ENCODE measurements at regions not wholly inside any gene's neighbourhood (a gene's known extent, or its start where the extent isn't known, plus 50 kb on each side); places are given as distances from the start of the nearest gene placed in this dataset.
A peak's percentile ranks its signal among the peaks of the same experiment; 100 is the strongest.

GRCh38 chr12:72872238-72872887 is 600.2 kb downstream of the TRHDE start:
- TF ChIP-seq RAD21 (IDR thresholded peaks at IDR 0.05; ENCODE audit: low read depth) (no peak), TAF1 (IDR thresholded peaks at IDR 0.05; ENCODE audit: low read depth) (no peak), REST (IDR thresholded peaks at IDR 0.05; ENCODE audit: low read depth) (no peak), CREB1 (IDR thresholded peaks at IDR 0.05; ENCODE audit: low read depth) (no peak), EGR1 (IDR thresholded peaks at IDR 0.05) (no peak), CEBPB (IDR thresholded peaks at IDR 0.05) (no peak), MAX (IDR thresholded peaks at IDR 0.05) (no peak), NFIC (IDR thresholded peaks at IDR 0.05) (peak; percentile 65; the same call in 1 of the 2 replicates), TCF12 (IDR thresholded peaks at IDR 0.05; ENCODE audit: low read depth) (0 out of 2 replicates have a peak, but pooled peaks have one; percentile 18), FOXM1 (IDR thresholded peaks at IDR 0.05; ENCODE audit: borderline replicate concordance, low read depth) (no peak), USF1 (IDR thresholded peaks at IDR 0.05) (no peak), ZBTB7A (IDR thresholded peaks at IDR 0.05; ENCODE audit: low read depth) (no peak), TEAD4 (IDR thresholded peaks at IDR 0.05) (no peak), YY1 (IDR thresholded peaks at IDR 0.05; ENCODE audit: low read depth) (no peak)

GRCh38 chr12:72872996-72873395 is 600.8 kb downstream of the TRHDE start:
- TF ChIP-seq TEAD4 (IDR thresholded peaks at IDR 0.05) (no peak), TCF12 (IDR thresholded peaks at IDR 0.05; ENCODE audit: low read depth) (no peak), YY1 (IDR thresholded peaks at IDR 0.05; ENCODE audit: low read depth) (no peak), ZBTB7A (IDR thresholded peaks at IDR 0.05; ENCODE audit: low read depth) (no peak), NFIC (IDR thresholded peaks at IDR 0.05) (no peak)

GRCh38 chr12:72876092-72876491 is 603.9 kb downstream of the TRHDE start:
- TF ChIP-seq YY1 (IDR thresholded peaks at IDR 0.05; ENCODE audit: low read depth) (no peak), TCF12 (IDR thresholded peaks at IDR 0.05; ENCODE audit: low read depth) (no peak), RAD21 (IDR thresholded peaks at IDR 0.05; ENCODE audit: low read depth) (no peak), CEBPB (IDR thresholded peaks at IDR 0.05) (no peak), CREB1 (IDR thresholded peaks at IDR 0.05; ENCODE audit: low read depth) (no peak), EGR1 (IDR thresholded peaks at IDR 0.05) (no peak), REST (IDR thresholded peaks at IDR 0.05; ENCODE audit: low read depth) (no peak), NFIC (IDR thresholded peaks at IDR 0.05) (no peak), USF1 (IDR thresholded peaks at IDR 0.05) (no peak), TEAD4 (IDR thresholded peaks at IDR 0.05) (no peak), TAF1 (IDR thresholded peaks at IDR 0.05; ENCODE audit: low read depth) (no peak), EP300 (IDR thresholded peaks at IDR 0.05; ENCODE audit: borderline replicate concordance) (no peak)

- TF ChIP-seq TCF12 (IDR thresholded peaks at IDR 0.05; ENCODE audit: low read depth) (no peak), YY1 (IDR thresholded peaks at IDR 0.05; ENCODE audit: low read depth) (no peak), CEBPB (IDR thresholded peaks at IDR 0.05) (no peak), CREB1 (IDR thresholded peaks at IDR 0.05; ENCODE audit: low read depth) (no peak), EP300 (IDR thresholded peaks at IDR 0.05; ENCODE audit: borderline replicate concordance) (no peak)
These were observed 616.5 kb downstream of the TRHDE start for GRCh38 chr12:72888693-72889092.

- TF ChIP-seq CREB1 (IDR thresholded peaks at IDR 0.05; ENCODE audit: low read depth) (no peak), USF1 (IDR thresholded peaks at IDR 0.05) (no peak), ZBTB7A (IDR thresholded peaks at IDR 0.05; ENCODE audit: low read depth) (no peak), EP300 (IDR thresholded peaks at IDR 0.05; ENCODE audit: borderline replicate concordance) (no peak), EGR1 (IDR thresholded peaks at IDR 0.05) (no peak), NFIC (IDR thresholded peaks at IDR 0.05) (no peak), TAF1 (IDR thresholded peaks at IDR 0.05; ENCODE audit: low read depth) (no peak), MAX (IDR thresholded peaks at IDR 0.05) (no peak), CEBPB (IDR thresholded peaks at IDR 0.05) (no peak)
These were observed 617.6 kb downstream of the TRHDE start for GRCh38 chr12:72889791-72890190.

- no peak for TF ChIP-seq YY1 (IDR thresholded peaks at IDR 0.05; ENCODE audit: low read depth)
- TF ChIP-seq MAX (IDR thresholded peaks at IDR 0.05), result no peak
These were observed 629.5 kb downstream of the TRHDE start for GRCh38 chr12:72901685-72902084.

Data from Ishikawa (cell line).